ENCODE measurements at regions not wholly inside any gene's neighbourhood (a gene's known extent, or its start where the extent isn't known, plus 50 kb on each side); places are given as distances from the start of the nearest gene placed in this dataset.
"Not testable (repeated sequence)": the region's sequence is repeated elsewhere in the genome, so short reads cannot be mapped to it uniquely, and the experiment has no call there.

GRCh38 chr6:27177485-27178406 is 69.8 kb upstream of the PRSS16 start:
- DNase-seq (ENCODE audit: low read depth in 4 of 4, low spot score in 3 of 4), result peak; percentile 61 to 70 (median 66)

- peak in 1 of 4 donors; percentile 62 for DNase-seq (ENCODE audit: low read depth in 4 of 4, low spot score in 3 of 4)
These were observed 69.1 kb upstream of the PRSS16 start for GRCh38 chr6:27178407-27178730.

GRCh38 chr6:27178860-27179259 is 68.6 kb upstream of the PRSS16 start:
- DNase-seq (ENCODE audit: low read depth in 4 of 4, low spot score in 3 of 4), result no peak

GRCh38 chr6:27183060-27183832 is 64.3 kb upstream of the PRSS16 start:
- DNase-seq (ENCODE audit: low read depth in 4 of 4, low spot score in 3 of 4), result no peak

GRCh38 chr6:27187231-27188060 is 60.1 kb upstream of the PRSS16 start:
- no peak for DNase-seq (ENCODE audit: low read depth in 4 of 4, low spot score in 3 of 4)

- peak in 2 of 4 donors; percentile 67 to 68 for DNase-seq (ENCODE audit: low read depth in 4 of 4, low spot score in 3 of 4)
These were observed 59.2 kb upstream of the PRSS16 start for GRCh38 chr6:27188061-27188884.

GRCh38 chr6:27188885-27189418 is 58.5 kb upstream of the PRSS16 start:
- DNase-seq (ENCODE audit: low read depth in 4 of 4, low spot score in 3 of 4), result peak; percentile 75 to 87 (median 78)

GRCh38 chr6:27190126-27190525 is 57.4 kb upstream of the PRSS16 start:
- no peak for DNase-seq (ENCODE audit: low read depth in 4 of 4, low spot score in 3 of 4)

GRCh38 chr6:27194453-27194852 is 53.0 kb upstream of the PRSS16 start:
- DNase-seq (ENCODE audit: low read depth in 4 of 4, low spot score in 3 of 4), result not testable (repeated sequence)

GRCh38 chr6:27195547-27195946 is 52.0 kb upstream of the PRSS16 start:
- not testable (repeated sequence) for DNase-seq (ENCODE audit: low read depth in 4 of 4, low spot score in 3 of 4)

Measured in left renal pelvis (tissue), 4 donors.